ENCODE measurements at regions not wholly inside any gene's neighbourhood (a gene's known extent, or its start where the extent isn't known, plus 50 kb on each side); places are given as distances from the start of the nearest gene placed in this dataset.

DNA sequence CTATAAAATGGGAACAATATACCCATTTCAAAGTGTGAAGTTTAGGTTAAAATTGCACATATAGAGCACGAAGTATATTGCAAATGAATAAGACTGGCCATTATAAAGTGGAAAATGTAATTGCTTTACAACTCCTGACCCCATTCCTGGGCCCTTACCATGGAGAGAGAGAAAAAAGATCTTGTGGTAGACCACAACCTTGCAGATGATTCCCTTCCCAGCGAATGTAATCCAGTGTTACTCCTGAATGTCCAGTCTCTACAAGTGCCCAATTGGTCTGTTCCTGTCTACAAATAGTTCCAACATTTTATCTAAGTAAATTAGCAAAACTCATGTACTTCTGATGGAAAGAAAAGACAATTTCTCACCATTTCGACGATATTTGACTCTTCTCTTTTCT, 184.1 kb upstream of the LNX1 start:
- DNase-seq (ENCODE audit: low spot score in 2 of 2) (no peak), ATAC-seq (replicated peaks; ENCODE audit: extremely low read depth, poor library complexity, severe bottlenecking) (no peak)
- Mint-ChIP-seq H3K27me3 (no peaks in the 10 kb centered on the region), H3K4me1 (no peaks in the 10 kb centered on the region), H3K36me3 (ENCODE audit: insufficient read depth) (no peaks in the 10 kb centered on the region), H3K27ac (ENCODE audit: low read depth) (no peak overlapping the region), H3K9me3 (no peaks in the 10 kb centered on the region), H3K4me3 (no peak overlapping the region)

DNA sequence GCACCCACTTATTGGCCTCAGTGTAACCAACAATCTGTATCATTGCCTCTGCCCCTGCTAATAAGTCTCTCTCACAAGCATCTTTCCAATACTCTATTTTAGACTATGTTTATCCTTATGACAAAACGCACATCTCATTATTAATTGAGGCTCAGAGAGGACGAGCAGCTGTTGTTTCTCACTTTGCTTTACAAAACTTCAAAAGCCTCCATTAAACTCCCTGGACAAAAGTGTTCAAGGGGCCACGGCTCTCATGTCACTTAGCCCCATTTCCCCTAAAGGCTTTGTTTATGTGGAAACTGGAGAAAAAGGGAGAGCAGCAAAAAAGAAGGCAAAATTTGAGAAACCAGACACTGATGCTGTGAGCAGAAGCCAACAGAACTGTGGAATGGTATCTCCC, 180.0 kb upstream of the LNX1 start:
- DNase-seq (ENCODE audit: low spot score in 2 of 2) (no peak), ATAC-seq (replicated peaks; ENCODE audit: extremely low read depth, poor library complexity, severe bottlenecking) (no peak)
- H3K27me3 Mint-ChIP-seq, result peaks cover 8% of the 10 kb centered on the region

GRCh38 chr4:53767482-53767881, 176.2 kb upstream of the LNX1 start:
- H3K4me3 Mint-ChIP-seq, result no peak overlapping the region
- H3K27ac Mint-ChIP-seq (ENCODE audit: low read depth), result no peak overlapping the region
- ATAC-seq (replicated peaks; ENCODE audit: extremely low read depth, poor library complexity, severe bottlenecking), result no peak
- no peak for DNase-seq (ENCODE audit: low spot score in 2 of 2)
- no peaks in the 10 kb centered on the region for H3K4me1 Mint-ChIP-seq
- H3K36me3 Mint-ChIP-seq (ENCODE audit: insufficient read depth), result no peaks in the 10 kb centered on the region
- peaks cover 8% of the 10 kb centered on the region for H3K27me3 Mint-ChIP-seq
- H3K9me3 Mint-ChIP-seq, result no peaks in the 10 kb centered on the region

More for the DNA sequence above, 180.0 kb upstream of the LNX1 start:
- no peak overlapping the region for H3K4me3 Mint-ChIP-seq
- H3K27ac Mint-ChIP-seq (ENCODE audit: low read depth), result no peak overlapping the region
- H3K36me3 Mint-ChIP-seq (ENCODE audit: insufficient read depth), result no peaks in the 10 kb centered on the region
- no peaks in the 10 kb centered on the region for H3K9me3 Mint-ChIP-seq
- no peaks in the 10 kb centered on the region for H3K4me1 Mint-ChIP-seq

DNA sequence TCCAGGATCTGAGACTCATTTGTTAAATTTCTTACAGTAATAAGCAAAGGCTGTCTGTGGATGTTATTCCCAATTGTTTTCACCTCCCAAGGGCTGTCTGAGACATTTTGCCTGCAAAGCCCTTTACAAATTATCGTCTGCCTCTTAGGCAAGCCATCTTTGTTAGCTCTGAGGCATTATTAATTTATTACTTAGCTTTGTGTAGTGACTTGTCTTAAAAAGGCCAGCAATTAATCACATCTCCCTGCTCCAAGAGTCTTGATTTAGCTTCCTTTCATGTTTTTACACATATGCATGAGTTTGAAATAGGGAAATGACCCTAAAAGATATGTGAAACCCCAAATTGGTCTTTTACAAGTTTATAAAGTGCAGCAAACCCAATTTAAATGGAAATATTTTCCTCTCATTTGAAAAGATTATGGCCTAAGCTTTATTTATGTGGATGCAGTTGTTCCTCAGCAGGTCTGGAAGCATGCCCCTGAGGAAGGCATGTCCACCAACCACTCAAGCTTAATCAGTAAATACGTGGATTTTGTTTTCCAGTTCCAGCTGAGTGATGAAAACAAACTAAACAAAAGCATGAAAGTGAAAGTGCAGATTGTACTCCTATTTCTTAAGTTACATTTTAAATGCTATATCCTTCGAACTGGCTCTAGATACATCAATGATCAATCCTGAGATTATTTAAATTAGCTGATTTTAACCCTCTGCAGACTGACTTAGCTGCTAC, 173.6 kb upstream of the LNX1 start:
- no peak overlapping the region for H3K27ac Mint-ChIP-seq (ENCODE audit: low read depth)
- no peak overlapping the region for H3K4me3 Mint-ChIP-seq
- peaks cover 4% of the 10 kb centered on the region for H3K9me3 Mint-ChIP-seq
- H3K36me3 Mint-ChIP-seq (ENCODE audit: insufficient read depth), result no peaks in the 10 kb centered on the region
- H3K27me3 Mint-ChIP-seq, result peaks cover 8% of the 10 kb centered on the region
- DNase-seq (ENCODE audit: low spot score in 2 of 2) (no peak), ATAC-seq (replicated peaks; ENCODE audit: extremely low read depth, poor library complexity, severe bottlenecking) (no peak)
- no peaks in the 10 kb centered on the region for H3K4me1 Mint-ChIP-seq

DNA sequence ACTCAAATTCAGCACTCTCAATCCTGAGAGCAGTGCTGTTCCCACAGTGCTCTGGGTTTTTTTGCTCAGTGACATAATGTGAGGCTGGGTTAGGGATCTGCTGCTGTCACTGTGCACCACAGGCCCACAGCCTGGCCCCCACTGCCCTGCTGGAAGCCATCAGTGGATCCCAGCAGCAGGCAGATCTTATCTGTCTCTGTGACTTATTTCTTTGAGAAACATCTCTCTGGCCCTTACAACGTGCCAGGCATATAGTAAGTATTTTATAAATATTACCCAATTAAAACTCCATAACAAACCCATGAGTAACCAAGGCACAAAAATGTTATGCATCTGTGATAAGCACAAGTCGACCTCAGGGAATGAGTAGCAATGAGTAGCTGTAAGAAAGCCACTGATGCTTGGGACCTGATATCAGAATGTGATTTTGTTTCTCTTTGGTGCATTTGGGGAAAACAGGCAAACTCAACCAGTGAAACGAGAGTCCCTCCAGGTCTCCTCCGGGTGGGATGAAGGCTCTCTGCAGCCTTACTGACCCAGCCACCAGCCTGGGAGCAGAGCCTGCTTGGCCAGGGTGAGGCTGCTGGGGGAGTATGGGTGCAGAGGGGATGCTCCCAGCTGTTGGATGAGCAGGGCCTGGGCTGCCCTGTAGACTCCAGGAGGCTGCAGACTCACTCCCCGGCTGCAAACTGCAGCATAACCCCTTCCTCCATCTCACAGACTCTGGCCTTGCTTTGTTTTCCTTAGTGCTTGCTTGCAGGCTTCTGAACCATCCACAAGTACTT, 172.7 kb upstream of the LNX1 start:
- H3K4me3 Mint-ChIP-seq, result no peak overlapping the region
- H3K9me3 Mint-ChIP-seq, result peaks cover 4% of the 10 kb centered on the region
- DNase-seq (ENCODE audit: low spot score in 2 of 2) (no peak), ATAC-seq (replicated peaks; ENCODE audit: extremely low read depth, poor library complexity, severe bottlenecking) (no peak)
- H3K27me3 Mint-ChIP-seq, result peaks cover 11% of the 10 kb centered on the region
- no peak overlapping the region for H3K27ac Mint-ChIP-seq (ENCODE audit: low read depth)
- no peaks in the 10 kb centered on the region for H3K4me1 Mint-ChIP-seq
- no peaks in the 10 kb centered on the region for H3K36me3 Mint-ChIP-seq (ENCODE audit: insufficient read depth)

DNA sequence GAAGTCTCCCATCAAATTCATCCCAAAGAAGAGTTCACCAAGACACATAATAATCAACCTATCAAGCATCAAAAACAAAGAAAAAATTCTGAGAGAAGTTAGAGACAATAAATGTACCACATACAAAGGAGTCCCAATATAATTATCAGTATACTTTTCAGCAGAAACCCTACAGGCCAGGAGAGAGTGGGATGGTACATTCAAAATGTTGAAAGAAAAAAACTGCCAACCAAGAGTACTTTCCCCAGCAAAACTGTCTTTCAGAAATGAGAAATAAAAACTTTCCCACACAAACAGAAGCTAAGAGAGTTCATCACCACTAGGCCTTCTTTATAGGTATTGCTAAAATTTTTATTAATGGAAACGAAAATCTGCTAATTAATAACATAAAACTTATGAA, 164.4 kb upstream of the LNX1 start:
- H3K4me3 Mint-ChIP-seq, result no peak overlapping the region

DNA sequence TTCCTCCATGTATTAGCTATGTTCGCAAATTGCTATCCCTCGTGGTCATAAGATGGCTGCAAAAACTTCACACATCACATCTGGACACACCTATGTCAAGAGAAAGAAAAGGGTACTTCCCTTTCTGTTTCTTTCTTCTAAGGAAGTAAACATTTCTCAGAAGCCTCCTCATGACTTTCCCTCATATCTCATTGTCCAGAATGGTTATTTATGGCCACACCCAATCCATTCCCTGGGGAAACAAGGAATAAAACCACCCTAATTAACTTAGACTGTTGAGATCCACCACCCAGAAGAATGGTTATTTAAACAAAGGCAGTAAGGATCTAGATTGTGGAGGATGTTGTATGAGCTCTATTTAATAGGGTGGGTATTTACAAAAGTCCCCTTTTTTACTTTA, 160.8 kb upstream of the LNX1 start:
- Mint-ChIP-seq H3K4me1 (no peaks in the 10 kb centered on the region), H3K27ac (ENCODE audit: low read depth) (no peak overlapping the region), H3K27me3 (peaks cover 14% of the 10 kb centered on the region), H3K36me3 (ENCODE audit: insufficient read depth) (no peaks in the 10 kb centered on the region), H3K9me3 (no peaks in the 10 kb centered on the region), H3K4me3 (no peak overlapping the region)
- DNase-seq (ENCODE audit: low spot score in 2 of 2) (no peak), ATAC-seq (replicated peaks; ENCODE audit: extremely low read depth, poor library complexity, severe bottlenecking) (no peak)

More for the DNA sequence above, 164.4 kb upstream of the LNX1 start:
- Mint-ChIP-seq H3K27ac (ENCODE audit: low read depth) (no peak overlapping the region), H3K36me3 (ENCODE audit: insufficient read depth) (no peaks in the 10 kb centered on the region), H3K9me3 (no peaks in the 10 kb centered on the region), H3K4me1 (no peaks in the 10 kb centered on the region), H3K27me3 (peaks cover 13% of the 10 kb centered on the region)
- no peak for DNase-seq (ENCODE audit: low spot score in 2 of 2)
- no peak for ATAC-seq (replicated peaks; ENCODE audit: extremely low read depth, poor library complexity, severe bottlenecking)

GRCh38 chr4:53748328-53748772, 157.1 kb upstream of the LNX1 start:
- DNase-seq (ENCODE audit: low spot score in 2 of 2) (no peak), ATAC-seq (replicated peaks; ENCODE audit: extremely low read depth, poor library complexity, severe bottlenecking) (no peak)
- H3K9me3 Mint-ChIP-seq, result no peaks in the 10 kb centered on the region
- no peaks in the 10 kb centered on the region for H3K36me3 Mint-ChIP-seq (ENCODE audit: insufficient read depth)
- peaks cover 14% of the 10 kb centered on the region for H3K27me3 Mint-ChIP-seq
- H3K4me1 Mint-ChIP-seq, result no peaks in the 10 kb centered on the region
- no peak overlapping the region for H3K27ac Mint-ChIP-seq (ENCODE audit: low read depth)
- H3K4me3 Mint-ChIP-seq, result no peak overlapping the region

GRCh38 chr4:53747401-53747800, 156.1 kb upstream of the LNX1 start:
- Mint-ChIP-seq H3K9me3 (no peaks in the 10 kb centered on the region), H3K27me3 (peaks cover 14% of the 10 kb centered on the region), H3K4me1 (no peaks in the 10 kb centered on the region), H3K4me3 (no peak overlapping the region), H3K36me3 (ENCODE audit: insufficient read depth) (peaks cover 1% of the 10 kb centered on the region), H3K27ac (ENCODE audit: low read depth) (no peak overlapping the region)
- ATAC-seq (replicated peaks; ENCODE audit: extremely low read depth, poor library complexity, severe bottlenecking) (no peak), DNase-seq (ENCODE audit: low spot score in 2 of 2) (no peak)

DNA sequence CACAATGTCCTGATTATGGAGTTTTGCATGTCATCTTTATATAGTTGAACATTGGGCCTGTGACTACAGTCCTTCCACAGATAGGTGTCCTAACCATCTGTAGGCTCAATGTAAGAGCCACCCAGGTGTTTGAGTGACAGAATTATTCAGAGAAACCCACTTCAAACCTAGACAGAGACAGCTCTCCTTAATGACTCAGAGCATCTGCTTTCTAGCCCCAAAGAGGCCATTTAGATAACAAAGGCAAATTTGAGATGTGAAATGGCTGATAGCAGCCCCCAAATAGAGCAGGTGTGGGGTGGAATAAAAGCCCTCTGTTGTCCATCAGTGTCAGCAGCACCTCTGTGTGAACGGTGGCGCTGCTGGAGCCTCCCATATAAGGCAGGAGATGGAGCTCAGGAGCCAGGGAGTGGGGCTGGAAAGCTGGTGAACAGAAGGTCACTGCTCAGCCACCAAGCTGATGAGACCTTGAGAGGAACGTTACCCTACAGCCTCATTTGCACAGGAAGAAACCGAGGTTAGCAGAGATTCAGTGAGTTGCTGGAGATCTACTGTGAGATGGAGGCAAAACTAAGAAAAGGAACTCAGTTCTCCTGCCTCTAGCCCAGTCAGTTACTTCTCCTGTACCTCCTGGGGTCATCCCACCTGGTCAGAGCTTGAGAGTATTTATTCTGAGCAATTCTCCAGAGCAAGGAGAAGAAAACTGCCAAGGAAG, 153.3 kb upstream of the LNX1 start:
- ATAC-seq (replicated peaks; ENCODE audit: extremely low read depth, poor library complexity, severe bottlenecking), result no peak
- no peaks in the 10 kb centered on the region for H3K4me1 Mint-ChIP-seq

GRCh38 chr4:53734584-53735353, 143.5 kb upstream of the LNX1 start:
- Mint-ChIP-seq H3K36me3 (ENCODE audit: insufficient read depth) (no peaks in the 10 kb centered on the region), H3K4me3 (no peak overlapping the region), H3K9me3 (no peaks in the 10 kb centered on the region), H3K27ac (ENCODE audit: low read depth) (no peak overlapping the region), H3K27me3 (peaks cover 9% of the 10 kb centered on the region), H3K4me1 (no peaks in the 10 kb centered on the region)
- ATAC-seq (replicated peaks; ENCODE audit: extremely low read depth, poor library complexity, severe bottlenecking) (no peak), DNase-seq (ENCODE audit: low spot score in 2 of 2) (no peak)

More for the DNA sequence above, 153.3 kb upstream of the LNX1 start:
- Mint-ChIP-seq H3K27me3 (no peaks in the 10 kb centered on the region), H3K9me3 (no peaks in the 10 kb centered on the region), H3K27ac (ENCODE audit: low read depth) (no peak overlapping the region), H3K4me3 (no peak overlapping the region), H3K36me3 (ENCODE audit: insufficient read depth) (peaks cover 1% of the 10 kb centered on the region)
- DNase-seq (ENCODE audit: low spot score in 2 of 2), result no peak

GRCh38 chr4:53734182-53734581, 142.9 kb upstream of the LNX1 start:
- no peak overlapping the region for H3K4me3 Mint-ChIP-seq
- no peaks in the 10 kb centered on the region for H3K36me3 Mint-ChIP-seq (ENCODE audit: insufficient read depth)
- ATAC-seq (replicated peaks; ENCODE audit: extremely low read depth, poor library complexity, severe bottlenecking) (no peak), DNase-seq (ENCODE audit: low spot score in 2 of 2) (no peak)
- H3K27me3 Mint-ChIP-seq, result peaks cover 9% of the 10 kb centered on the region
- no peaks in the 10 kb centered on the region for H3K9me3 Mint-ChIP-seq
- no peaks in the 10 kb centered on the region for H3K4me1 Mint-ChIP-seq
- H3K27ac Mint-ChIP-seq (ENCODE audit: low read depth), result no peak overlapping the region

Measured in central memory CD8-positive, alpha-beta T cell (primary cell).